Progenitor cell of endocrine pancreas (in vitro differentiated cells): ENCODE measurements at regions not wholly inside any gene's neighbourhood (a gene's known extent, or its start where the extent isn't known, plus 50 kb on each side); places are given as distances from the start of the nearest gene placed in this dataset.

Experiments used
- DNase-seq: peaks from one replicate; pipeline ENCODE4 v3.0.0; 2021; ENCODE audit warnings: low spot score; ENCODE audit not compliant: unreplicated experiment
- H3K27ac Mint-ChIP-seq: 2 replicates; pipeline ENCODE4 v1.8.0; 2021; ENCODE audit warnings: mild to moderate bottlenecking, moderate library complexity, mixed read lengths
- H3K27me3 Mint-ChIP-seq: 2 replicates; pipeline ENCODE4 v1.8.0; 2021; ENCODE audit warnings: mixed read lengths
- H3K36me3 Mint-ChIP-seq: 2 replicates; pipeline ENCODE4 v1.8.0; 2022; ENCODE audit warnings: mixed read lengths; ENCODE audit not compliant: insufficient read depth
- H3K4me1 Mint-ChIP-seq: 2 replicates; pipeline ENCODE4 v1.8.0; 2021; ENCODE audit warnings: low read depth, mixed read lengths
- H3K4me3 Mint-ChIP-seq: 2 replicates; pipeline ENCODE4 v1.8.0; 2021; ENCODE audit warnings: low read depth, mild to moderate bottlenecking, moderate library complexity, mixed read lengths
- H3K9me3 Mint-ChIP-seq: 2 replicates; pipeline ENCODE4 v1.8.0; 2021; ENCODE audit warnings: low read depth, mixed read lengths
- CTCF ChIP-seq: fragments of 200-600 bp; sonication (generic); IDR thresholded peaks from one replicate; pipeline ENCODE4 v1.5.0; 2021; ENCODE audit warnings: antibody characterized with exemption, mild to moderate bottlenecking; ENCODE audit not compliant: unreplicated experiment

GRCh38 chr4:136194962-136195361, 1337.3 kb downstream of the PCDH18 start:
- H3K4me3 Mint-ChIP-seq, result no peak overlapping the region
- H3K9me3 Mint-ChIP-seq, result no peaks in the 10 kb centered on the region
- no peak for DNase-seq
- H3K27ac Mint-ChIP-seq, result no peak overlapping the region
- no peak for TF ChIP-seq CTCF
- no peaks in the 10 kb centered on the region for H3K36me3 Mint-ChIP-seq
- no peaks in the 10 kb centered on the region for H3K27me3 Mint-ChIP-seq
- H3K4me1 Mint-ChIP-seq, result no peaks in the 10 kb centered on the region

DNA sequence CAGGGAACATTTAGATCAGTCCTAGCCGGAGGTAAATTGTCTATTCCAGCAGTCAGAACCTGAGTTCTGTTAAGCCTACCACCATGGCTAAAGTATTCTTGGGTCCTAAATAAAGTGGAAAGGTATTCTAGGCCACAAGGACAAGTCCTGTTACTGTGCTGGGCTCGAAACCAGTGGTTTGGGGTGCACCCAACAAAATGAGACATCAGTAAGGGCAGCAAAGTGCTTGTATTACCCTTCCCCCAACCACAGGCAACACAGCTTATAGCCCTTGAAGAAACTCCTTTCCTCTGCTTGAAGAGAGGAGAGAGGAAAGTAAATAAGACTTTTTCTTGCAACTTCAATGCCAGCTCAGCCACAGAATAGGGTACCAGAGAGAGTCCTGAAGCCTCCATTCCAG, 1345.6 kb downstream of the PCDH18 start:
- no peaks in the 10 kb centered on the region for H3K36me3 Mint-ChIP-seq
- no peak overlapping the region for H3K27ac Mint-ChIP-seq
- no peaks in the 10 kb centered on the region for H3K27me3 Mint-ChIP-seq
- H3K4me3 Mint-ChIP-seq, result no peak overlapping the region
- TF ChIP-seq CTCF, result no peak
- H3K4me1 Mint-ChIP-seq, result no peaks in the 10 kb centered on the region
- DNase-seq, result no peak
- H3K9me3 Mint-ChIP-seq, result peaks cover 9% of the 10 kb centered on the region

DNA sequence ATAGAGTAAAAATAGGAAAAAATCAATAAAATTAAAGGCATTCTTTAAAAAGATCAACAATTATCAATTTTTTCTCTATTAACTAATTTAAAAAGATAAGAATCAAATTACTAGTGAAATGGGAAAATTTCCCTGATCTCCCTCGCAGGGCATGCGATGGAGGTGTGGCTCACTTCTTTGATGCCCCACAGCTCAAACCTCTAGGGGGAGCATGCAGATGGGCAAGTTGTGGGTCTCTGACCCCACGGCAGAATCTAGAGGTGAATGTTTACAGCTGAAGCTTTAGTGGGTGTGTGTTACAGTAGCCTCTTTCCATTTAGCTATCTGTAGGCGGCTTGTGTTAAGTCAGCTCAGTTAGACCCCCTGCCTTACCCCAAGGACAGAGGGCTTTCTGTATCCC, 1348.8 kb downstream of the PCDH18 start:
- Mint-ChIP-seq H3K4me1 (no peaks in the 10 kb centered on the region), H3K27me3 (no peaks in the 10 kb centered on the region), H3K4me3 (no peak overlapping the region), H3K9me3 (peaks cover 2% of the 10 kb centered on the region), H3K36me3 (no peaks in the 10 kb centered on the region), H3K27ac (no peak overlapping the region)
- TF ChIP-seq CTCF, result no peak
- no peak for DNase-seq

DNA sequence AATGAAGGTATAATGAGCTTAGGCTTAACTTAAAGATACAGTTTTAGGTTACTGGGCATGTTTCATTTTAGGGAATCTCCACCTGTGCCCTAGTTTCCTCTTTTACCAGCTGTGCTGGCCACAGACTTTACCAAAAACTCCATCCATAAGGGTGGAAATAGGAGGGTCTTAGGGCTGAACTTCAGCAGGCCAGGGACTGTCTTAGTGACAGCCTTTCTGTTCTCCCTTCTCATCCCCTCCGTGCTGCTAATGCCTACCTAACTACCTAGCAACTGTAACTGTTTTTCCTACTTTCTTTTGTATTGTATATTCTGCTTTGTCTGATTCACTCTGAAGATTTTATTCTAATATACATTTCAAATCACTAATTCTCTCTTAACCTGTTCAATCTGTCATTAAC, 1375.3 kb downstream of the PCDH18 start:
- no peak for TF ChIP-seq CTCF
- Mint-ChIP-seq H3K27me3 (no peaks in the 10 kb centered on the region), H3K4me3 (no peak overlapping the region), H3K9me3 (peaks cover 3% of the 10 kb centered on the region), H3K4me1 (no peaks in the 10 kb centered on the region), H3K36me3 (no peaks in the 10 kb centered on the region), H3K27ac (no peak overlapping the region)
- no peak for DNase-seq

DNA sequence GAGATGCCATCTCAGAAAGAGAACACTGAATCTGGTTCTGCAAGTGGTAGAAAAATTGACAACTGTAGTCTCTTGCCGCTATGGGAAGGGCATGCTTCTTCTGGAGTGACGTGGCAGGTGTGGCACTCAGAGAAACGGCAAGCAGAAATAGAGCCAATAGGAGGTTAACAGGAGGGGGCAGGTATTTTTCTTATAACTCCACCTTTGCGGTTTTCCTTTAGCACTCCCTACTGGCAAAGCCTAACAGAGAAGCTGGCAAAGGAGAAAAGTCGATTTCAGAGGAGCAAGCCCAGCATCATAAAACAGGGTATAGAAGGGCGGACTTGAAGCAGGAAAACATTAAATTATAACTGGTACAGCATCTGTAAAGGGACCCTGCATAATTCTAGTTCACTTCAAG, 1382.2 kb downstream of the PCDH18 start:
- no peak overlapping the region for H3K4me3 Mint-ChIP-seq
- peaks cover 8% of the 10 kb centered on the region for H3K9me3 Mint-ChIP-seq
- no peaks in the 10 kb centered on the region for H3K27me3 Mint-ChIP-seq
- no peaks in the 10 kb centered on the region for H3K4me1 Mint-ChIP-seq
- no peak for TF ChIP-seq CTCF
- H3K27ac Mint-ChIP-seq, result no peak overlapping the region
- H3K36me3 Mint-ChIP-seq, result peaks cover 2% of the 10 kb centered on the region
- no peak for DNase-seq
